IPS-18a (cell line): ENCODE measurements at regions not wholly inside any gene's neighbourhood (a gene's known extent, or its start where the extent isn't known, plus 50 kb on each side); places are given as distances from the start of the nearest gene placed in this dataset.
"Not testable (repeated sequence)": the region's sequence is repeated elsewhere in the genome, so short reads cannot be mapped to it uniquely, and the experiment has no call there.

Experiments used
- H3K27ac ChIP-seq: one replicate; pipeline ENCODE4 v1.5.1; 2013; ENCODE audit warnings: low read length
- H3K27me3 ChIP-seq: one replicate; pipeline ENCODE4 v1.6.1; 2013; ENCODE audit warnings: mild to moderate bottlenecking, low read length; ENCODE audit not compliant: control insufficient read depth, insufficient read depth
- H3K36me3 ChIP-seq: one replicate; pipeline ENCODE4 v1.6.1; 2013; ENCODE audit warnings: low read depth, low read length; ENCODE audit not compliant: control insufficient read depth
- H3K4me1 ChIP-seq: one replicate; pipeline ENCODE4 v1.6.1; 2013; ENCODE audit warnings: low read depth, low read length; ENCODE audit not compliant: control insufficient read depth
- H3K4me3 ChIP-seq: one replicate; pipeline ENCODE4 v1.5.1; 2013; ENCODE audit warnings: low read length
- H3K9ac ChIP-seq: one replicate; pipeline ENCODE4 v1.6.1; 2013; ENCODE audit warnings: mild to moderate bottlenecking, low read length, moderate library complexity
- H3K9me3 ChIP-seq: one replicate; pipeline ENCODE4 v1.6.1; 2013; ENCODE audit warnings: low read depth, low read length; ENCODE audit not compliant: control insufficient read depth

- no peak overlapping the region for H3K9ac ChIP-seq
- H3K4me3 ChIP-seq = no peak overlapping the region
- H3K36me3 ChIP-seq = no peaks in the 10 kb centered on the region
- H3K9me3 ChIP-seq = no peaks in the 10 kb centered on the region
- H3K27me3 ChIP-seq = no peaks in the 10 kb centered on the region
- peaks cover 9% of the 10 kb centered on the region for H3K4me1 ChIP-seq
- H3K27ac ChIP-seq = no peak overlapping the region
Measured at GRCh38 chr3:59367150-59367549, 317.3 kb upstream of the CFAP20DC start.

- Histone ChIP-seq H3K4me1 (peaks cover 9% of the 10 kb centered on the region), H3K27ac (no peak overlapping the region), H3K9ac (no peak overlapping the region), H3K9me3 (no peaks in the 10 kb centered on the region), H3K36me3 (no peaks in the 10 kb centered on the region), H3K27me3 (no peaks in the 10 kb centered on the region), H3K4me3 (no peak overlapping the region)
Measured at GRCh38 chr3:59366218-59366617, 316.4 kb upstream of the CFAP20DC start.

GRCh38 chr3:59364496-59364895 is 314.7 kb upstream of the CFAP20DC start:
- Histone ChIP-seq H3K4me3 (no peak overlapping the region), H3K27me3 (no peaks in the 10 kb centered on the region), H3K4me1 (peaks cover 9% of the 10 kb centered on the region), H3K9ac (no peak overlapping the region), H3K36me3 (no peaks in the 10 kb centered on the region), H3K27ac (no peak overlapping the region), H3K9me3 (no peaks in the 10 kb centered on the region)

- H3K4me1 ChIP-seq, H3K36me3 ChIP-seq, H3K9ac ChIP-seq, H3K27me3 ChIP-seq, H3K9me3 ChIP-seq, H3K27ac ChIP-seq, H3K4me3 ChIP-seq: not testable (repeated sequence)
Measured at GRCh38 chr3:59360312-59360711, 310.5 kb upstream of the CFAP20DC start.

- Histone ChIP-seq H3K27ac (no peak overlapping the region), H3K9ac (no peak overlapping the region), H3K27me3 (no peaks in the 10 kb centered on the region), H3K36me3 (no peaks in the 10 kb centered on the region), H3K4me3 (no peak overlapping the region), H3K9me3 (no peaks in the 10 kb centered on the region), H3K4me1 (no peaks in the 10 kb centered on the region)
Measured at GRCh38 chr3:59341459-59341858, 291.6 kb upstream of the CFAP20DC start.

GRCh38 chr3:59339818-59340217 is 290.0 kb upstream of the CFAP20DC start:
- Histone ChIP-seq H3K9ac (no peak overlapping the region), H3K4me3 (no peak overlapping the region), H3K36me3 (no peaks in the 10 kb centered on the region), H3K9me3 (no peaks in the 10 kb centered on the region), H3K27ac (no peak overlapping the region), H3K27me3 (no peaks in the 10 kb centered on the region), H3K4me1 (no peaks in the 10 kb centered on the region)

GRCh38 chr3:59338934-59339333 is 289.1 kb upstream of the CFAP20DC start:
- no peak overlapping the region for H3K9ac ChIP-seq
- H3K4me3 ChIP-seq = no peak overlapping the region
- no peaks in the 10 kb centered on the region for H3K4me1 ChIP-seq
- H3K27me3 ChIP-seq = no peaks in the 10 kb centered on the region
- no peaks in the 10 kb centered on the region for H3K36me3 ChIP-seq
- no peaks in the 10 kb centered on the region for H3K9me3 ChIP-seq
- no peak overlapping the region for H3K27ac ChIP-seq

- Histone ChIP-seq H3K9me3 (no peaks in the 10 kb centered on the region), H3K27ac (no peak overlapping the region), H3K4me3 (no peak overlapping the region), H3K27me3 (no peaks in the 10 kb centered on the region), H3K4me1 (no peaks in the 10 kb centered on the region), H3K9ac (no peak overlapping the region), H3K36me3 (no peaks in the 10 kb centered on the region)
Measured at GRCh38 chr3:59335338-59335737, 285.5 kb upstream of the CFAP20DC start.

- no peaks in the 10 kb centered on the region for H3K4me1 ChIP-seq
Measured at GRCh38 chr3:59334585-59334984, 284.8 kb upstream of the CFAP20DC start.

GRCh38 chr3:59327376-59327808 is 277.6 kb upstream of the CFAP20DC start:
- Histone ChIP-seq H3K27me3 (no peaks in the 10 kb centered on the region), H3K27ac (no peak overlapping the region), H3K4me1 (peaks cover 3% of the 10 kb centered on the region), H3K9ac (no peak overlapping the region), H3K4me3 (no peak overlapping the region), H3K36me3 (no peaks in the 10 kb centered on the region), H3K9me3 (no peaks in the 10 kb centered on the region)

More at GRCh38 chr3:59334585-59334984, 284.8 kb upstream of the CFAP20DC start:
- no peak overlapping the region for H3K27ac ChIP-seq
- H3K27me3 ChIP-seq = no peaks in the 10 kb centered on the region
- no peaks in the 10 kb centered on the region for H3K9me3 ChIP-seq
- no peak overlapping the region for H3K9ac ChIP-seq
- no peaks in the 10 kb centered on the region for H3K36me3 ChIP-seq
- no peak overlapping the region for H3K4me3 ChIP-seq

- Histone ChIP-seq H3K4me1 (peaks cover 3% of the 10 kb centered on the region), H3K9me3 (no peaks in the 10 kb centered on the region), H3K36me3 (no peaks in the 10 kb centered on the region), H3K27ac (no peak overlapping the region), H3K27me3 (no peaks in the 10 kb centered on the region), H3K4me3 (no peak overlapping the region), H3K9ac (no peak overlapping the region)
Measured at GRCh38 chr3:59326246-59327024, 276.6 kb upstream of the CFAP20DC start.

GRCh38 chr3:59321881-59322540 is 272.2 kb upstream of the CFAP20DC start:
- Histone ChIP-seq H3K4me1 (peaks cover 2% of the 10 kb centered on the region), H3K9ac (no peak overlapping the region), H3K9me3 (no peaks in the 10 kb centered on the region), H3K27ac (no peak overlapping the region), H3K4me3 (no peak overlapping the region), H3K36me3 (no peaks in the 10 kb centered on the region), H3K27me3 (no peaks in the 10 kb centered on the region)
